H54 (cell line): ENCODE measurements at regions not wholly inside any gene's neighbourhood (a gene's known extent, or its start where the extent isn't known, plus 50 kb on each side); places are given as distances from the start of the nearest gene placed in this dataset.
"Not testable (repeated sequence)": the region's sequence is repeated elsewhere in the genome, so short reads cannot be mapped to it uniquely, and the experiment has no call there.

ENCODE experiments used
- DNase-seq: peaks from one replicate; pipeline ENCODE4 v3.0.0; 2011; ENCODE audit warnings: low spot score, mixed read lengths; ENCODE audit not compliant: insufficient read length
- FAIRE-seq: peaks from 3 replicates; lab custom pipeline; 2011; peaks lifted over from hg19 to GRCh38; lab: Jason Lieb, UNC
- POLR2A ChIP-seq: IDR thresholded peaks from 2 replicates; pipeline ENCODE4 v1.6.1; 2011; ENCODE audit warnings: low read depth, mild to moderate bottlenecking, low read length

DNA sequence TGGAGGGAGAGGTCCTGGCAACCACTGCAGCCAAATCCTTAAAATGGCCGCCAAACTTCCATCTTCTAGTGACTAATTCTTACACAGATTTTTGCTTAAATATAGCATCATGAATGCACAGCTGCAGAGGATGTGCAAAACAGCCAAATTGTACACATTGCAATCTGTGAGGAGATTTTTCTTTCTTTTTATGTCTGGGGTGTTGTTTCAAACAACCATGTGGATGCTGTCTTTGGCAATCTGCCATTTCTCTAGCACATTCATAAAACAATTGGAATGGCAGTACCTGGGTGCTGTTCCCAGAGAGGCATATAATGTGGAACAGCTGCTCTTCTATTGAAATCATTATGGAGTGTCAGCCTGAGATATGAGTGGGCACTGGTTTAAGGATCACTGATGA, 1082.9 kb upstream of the SEMA6A start:
- TF ChIP-seq POLR2A = no peak
- FAIRE-seq (no peak), DNase-seq (no peak)

DNA sequence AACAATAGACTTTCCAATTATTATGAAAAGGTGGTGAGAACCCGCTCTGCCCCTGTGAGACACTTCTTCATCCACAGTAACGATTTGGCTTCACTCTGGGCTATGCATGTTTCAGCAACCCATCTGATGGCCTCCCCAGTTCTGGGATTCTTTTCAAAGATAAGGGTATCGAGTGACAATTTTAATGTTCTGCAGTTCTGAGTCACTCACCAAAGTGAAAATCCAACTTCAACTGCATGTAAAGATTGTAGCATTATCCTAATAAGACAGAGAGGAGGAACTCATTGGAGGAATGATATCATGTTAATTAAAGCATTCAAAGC, 1078.3 kb upstream of the SEMA6A start:
- FAIRE-seq (no peak), DNase-seq (no peak)
- no peak for TF ChIP-seq POLR2A

DNA sequence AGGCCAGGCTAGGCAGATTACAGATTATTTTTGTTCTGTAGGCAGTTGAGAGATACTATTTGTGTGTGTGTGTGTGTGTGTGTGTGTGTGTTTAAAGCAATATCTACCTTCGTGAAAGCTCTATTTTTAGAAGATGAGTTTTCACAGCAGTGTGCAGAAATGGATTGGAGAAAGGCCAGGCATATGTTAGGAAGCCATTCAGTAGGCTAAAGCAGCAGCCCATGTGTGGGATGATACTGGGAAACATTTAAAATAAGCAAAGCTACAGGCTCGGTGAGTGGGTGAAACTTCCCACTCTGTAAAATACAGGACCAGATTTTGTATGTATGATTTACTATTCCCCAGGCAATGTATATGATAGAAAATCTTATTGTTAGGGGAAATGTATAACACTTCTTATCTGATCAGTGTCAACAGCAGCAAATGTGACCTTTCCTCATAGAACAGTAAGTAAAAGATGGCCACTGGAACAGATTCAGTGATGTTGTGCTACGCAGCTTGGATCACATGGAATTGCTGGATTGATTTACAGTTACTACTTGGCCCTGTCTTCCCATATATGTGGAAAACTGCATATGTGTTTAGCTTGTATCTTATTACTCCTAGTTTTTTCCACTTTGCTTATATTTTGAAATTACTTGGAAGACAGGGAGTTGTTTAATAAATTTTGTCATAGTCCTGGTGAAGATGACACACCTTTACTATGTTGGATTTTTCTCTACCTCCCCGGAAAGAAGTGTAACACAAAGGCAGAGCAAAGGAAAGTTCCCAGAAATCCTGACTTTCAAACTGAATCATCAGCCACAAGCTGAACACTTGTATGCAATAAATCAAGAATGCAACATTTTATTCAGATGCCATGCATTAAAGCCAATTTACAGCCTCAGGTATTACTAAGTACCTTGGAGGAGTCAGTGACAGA, 1077.7 kb upstream of the SEMA6A start:
- no peak for TF ChIP-seq POLR2A
- no peak for DNase-seq
- no peak for FAIRE-seq

DNA sequence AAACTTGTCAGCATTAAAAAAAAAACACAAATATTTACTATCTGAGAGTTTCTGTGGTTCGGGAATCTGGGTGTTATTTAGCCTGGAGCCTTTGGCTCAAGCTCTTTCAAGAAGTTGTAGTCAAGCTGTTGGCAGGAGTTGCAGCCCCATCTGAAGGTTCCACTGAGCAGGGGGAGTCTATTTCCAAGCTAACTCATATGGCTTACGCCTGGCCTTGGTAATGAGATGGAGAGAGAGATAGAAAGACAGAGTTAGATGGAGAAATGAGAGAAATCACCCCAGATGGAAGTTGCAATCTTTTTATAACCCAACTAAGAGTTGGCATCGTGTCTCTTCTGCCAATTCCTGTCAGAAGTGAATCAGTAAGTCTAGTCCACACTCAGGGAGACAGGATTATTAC, 1075.2 kb upstream of the SEMA6A start:
- DNase-seq (no peak), FAIRE-seq (no peak)
- no peak for TF ChIP-seq POLR2A

DNA sequence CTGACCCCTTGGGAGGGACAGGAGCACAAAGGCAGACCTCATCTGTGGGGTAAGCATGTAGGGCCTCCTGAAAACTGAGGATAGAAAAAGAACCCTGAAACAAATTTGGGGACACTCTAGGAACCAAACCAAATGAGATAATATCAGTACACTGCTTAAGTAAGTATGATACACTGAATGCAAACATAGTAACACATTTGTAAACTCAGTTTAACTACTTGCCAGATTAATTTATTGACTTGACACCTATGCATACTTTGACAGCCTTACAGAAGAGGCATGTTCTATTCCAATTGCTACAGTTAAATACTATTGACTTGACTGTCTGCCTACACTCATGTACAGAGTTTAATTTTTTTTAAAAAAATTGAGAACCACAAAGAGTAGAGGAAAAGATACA, 1070.8 kb upstream of the SEMA6A start:
- no peak for TF ChIP-seq POLR2A
- DNase-seq (no peak), FAIRE-seq (no peak)

DNA sequence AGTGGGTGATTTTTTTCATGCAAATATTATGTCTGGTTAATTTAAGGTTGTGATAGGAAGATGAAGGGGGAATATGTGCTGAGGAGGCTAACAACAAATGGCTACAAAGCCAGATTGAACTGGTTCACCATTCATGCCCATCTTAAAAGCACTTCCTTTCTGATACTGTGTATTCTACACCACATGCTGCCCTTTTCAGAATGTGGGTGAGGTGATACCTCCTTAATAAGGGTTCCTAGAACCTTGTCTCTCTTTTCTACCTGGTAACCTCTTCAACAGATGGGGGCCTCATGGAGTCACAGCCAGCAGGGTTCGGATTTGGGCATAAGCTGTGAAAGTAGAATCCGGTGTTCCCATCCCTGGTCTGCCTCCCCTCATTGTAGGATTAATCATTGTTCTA, 1064.0 kb upstream of the SEMA6A start:
- FAIRE-seq (no peak), DNase-seq (no peak)
- no peak for TF ChIP-seq POLR2A

DNA sequence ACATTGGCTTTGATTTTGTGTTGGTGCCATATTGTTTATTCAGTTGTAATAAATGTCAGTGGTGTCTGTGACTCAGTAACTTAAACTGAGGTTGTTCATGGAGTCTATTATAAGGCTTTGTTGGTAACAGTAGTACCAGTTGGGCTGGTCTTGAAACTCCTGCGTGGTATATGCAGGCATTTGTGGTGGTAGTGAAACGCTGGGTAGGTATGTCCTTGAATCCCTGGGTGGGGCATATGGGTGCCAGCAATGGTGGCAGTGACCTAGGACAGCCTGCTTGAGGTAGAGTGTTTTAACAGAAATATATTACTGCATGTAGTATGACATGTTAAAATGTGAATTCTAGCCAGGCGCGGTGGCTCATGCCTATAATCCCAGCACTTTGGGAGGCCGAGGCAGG, 1058.5 kb upstream of the SEMA6A start:
- TF ChIP-seq POLR2A = no peak
- FAIRE-seq (no peak), DNase-seq (no peak)

DNA sequence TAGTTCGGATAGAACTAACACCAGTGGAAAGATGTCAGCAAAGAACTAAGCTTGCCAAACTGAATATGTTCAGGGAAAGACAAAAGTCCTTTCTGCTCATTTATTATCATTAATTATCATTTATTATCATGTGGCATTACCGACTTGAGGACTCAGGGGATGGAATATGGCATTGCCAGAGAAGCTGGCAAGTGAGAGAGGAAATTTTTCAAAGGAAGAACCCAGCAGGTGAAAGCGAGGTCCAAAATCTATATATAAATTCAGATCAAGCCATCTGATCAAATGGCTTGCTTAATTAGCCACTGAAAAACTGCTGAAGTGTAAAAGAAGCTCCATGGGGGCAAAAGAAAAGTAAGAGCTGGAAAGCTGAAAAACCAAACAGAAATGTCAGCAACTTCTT, 1049.6 kb upstream of the SEMA6A start:
- TF ChIP-seq POLR2A = no peak
- DNase-seq (no peak), FAIRE-seq (no peak)

DNA sequence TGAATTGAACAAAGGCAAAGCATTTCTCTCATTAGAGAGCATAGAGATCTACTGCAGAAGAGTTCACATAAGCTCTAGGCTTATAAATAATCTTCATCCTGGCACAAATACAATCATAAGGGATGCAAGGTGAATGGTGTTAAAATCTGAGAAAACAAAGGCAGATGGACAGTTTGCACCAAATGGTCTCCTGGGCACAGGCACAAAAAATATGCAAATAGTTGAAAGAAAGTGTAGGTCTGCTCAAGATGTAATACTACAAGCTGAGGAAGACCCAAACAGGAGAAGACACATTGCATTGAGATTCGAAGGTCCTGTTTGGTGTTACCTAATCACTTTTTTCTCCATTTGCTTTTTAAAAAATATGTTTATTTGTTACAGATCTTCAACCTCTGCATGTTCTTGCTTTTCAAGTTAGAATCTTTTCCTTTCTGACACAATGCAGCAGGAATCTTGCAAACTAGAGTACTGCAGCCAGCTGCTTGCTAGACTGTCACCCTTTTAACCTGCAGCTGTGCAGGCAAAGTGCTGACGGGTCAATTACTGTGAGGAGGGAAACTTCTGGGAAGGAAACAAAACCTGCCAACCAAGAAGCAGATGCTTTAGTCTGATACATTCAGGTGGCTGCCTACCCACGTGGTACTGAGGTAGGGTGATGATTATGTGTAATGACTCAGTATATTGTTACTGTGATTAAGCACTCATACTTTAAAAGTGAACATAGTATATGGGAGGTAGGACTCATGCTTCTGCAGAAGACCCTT, 1048.6 kb upstream of the SEMA6A start:
- DNase-seq = no peak
- FAIRE-seq = no peak
- no peak for TF ChIP-seq POLR2A

DNA sequence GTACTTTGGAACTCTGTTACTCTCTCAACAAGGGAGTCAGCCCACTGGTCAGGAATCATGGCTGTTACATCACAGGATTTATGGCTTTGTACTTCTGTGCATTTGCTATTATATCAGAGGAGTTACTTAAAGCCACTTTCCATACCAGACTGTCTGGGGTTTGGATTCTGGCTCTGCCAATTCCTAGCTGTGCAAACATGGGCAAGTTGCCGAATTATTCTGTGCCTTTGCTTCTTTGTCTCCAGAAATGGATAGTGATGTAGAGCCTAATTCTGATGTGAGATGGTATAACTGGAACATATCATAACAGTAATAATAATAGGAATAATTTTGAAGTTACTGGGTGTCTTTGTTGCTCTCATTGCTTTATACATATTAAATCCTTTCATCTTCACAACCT, 1047.3 kb upstream of the SEMA6A start:
- TF ChIP-seq POLR2A = no peak
- FAIRE-seq (no peak), DNase-seq (no peak)

DNA sequence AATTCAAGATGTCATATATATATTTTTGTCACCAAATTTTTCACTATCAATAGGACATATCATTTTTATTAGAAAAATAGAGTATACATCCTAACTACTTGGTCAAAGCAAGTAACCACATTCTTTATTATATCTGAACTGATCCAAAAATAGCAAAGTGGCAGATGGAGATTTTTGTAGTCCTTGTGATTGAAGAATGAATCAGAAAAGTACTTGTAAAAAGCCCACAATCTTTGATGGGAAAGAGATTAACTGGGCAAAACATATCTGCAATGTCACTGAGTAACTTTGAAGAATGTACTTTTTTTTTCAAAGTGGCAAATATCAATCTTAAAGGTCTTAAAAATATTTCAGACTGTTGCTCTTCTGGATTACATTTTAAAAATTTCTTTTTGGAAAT, 1040.6 kb upstream of the SEMA6A start:
- TF ChIP-seq POLR2A = no peak
- DNase-seq = no peak
- FAIRE-seq = no peak

DNA sequence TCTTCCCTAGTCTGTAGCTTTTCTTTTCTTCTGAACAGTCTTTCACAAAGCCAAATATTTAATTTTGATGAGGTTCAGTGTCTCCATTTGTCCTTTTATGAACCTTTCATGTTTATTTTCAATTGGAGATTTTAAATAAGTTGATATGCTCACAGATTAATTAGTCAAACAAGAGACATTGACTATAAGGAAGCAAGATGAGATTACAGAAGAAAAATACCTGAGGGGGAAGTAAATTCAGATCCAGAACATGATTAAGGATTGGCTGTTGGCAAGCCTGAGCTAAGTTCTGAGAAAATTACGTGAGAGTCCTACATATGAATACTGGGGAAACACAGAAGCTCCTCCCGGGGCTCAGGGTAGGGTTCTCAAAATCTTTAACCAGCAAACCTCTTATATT, 1039.8 kb upstream of the SEMA6A start:
- TF ChIP-seq POLR2A = no peak
- DNase-seq (no peak), FAIRE-seq (no peak)

DNA sequence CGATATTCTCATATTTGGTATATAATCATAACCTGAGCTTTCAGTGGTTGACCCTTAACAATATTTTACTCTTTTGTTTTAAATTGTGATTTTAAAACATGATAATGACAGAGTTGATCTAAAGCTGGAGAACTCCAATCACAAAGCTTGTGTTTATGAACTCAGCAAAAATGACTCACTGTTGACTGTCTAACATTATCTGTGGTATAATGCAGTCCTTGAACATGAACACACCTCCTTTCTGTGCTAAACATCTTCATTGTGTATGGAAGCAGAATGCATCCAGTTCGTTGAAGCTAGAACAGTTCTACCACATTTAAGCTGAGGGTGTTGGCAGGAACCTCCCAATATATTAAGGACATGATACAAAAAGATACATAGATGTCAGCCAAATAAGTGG, 1030.2 kb upstream of the SEMA6A start:
- no peak for DNase-seq
- TF ChIP-seq POLR2A = no peak
- no peak for FAIRE-seq

DNA sequence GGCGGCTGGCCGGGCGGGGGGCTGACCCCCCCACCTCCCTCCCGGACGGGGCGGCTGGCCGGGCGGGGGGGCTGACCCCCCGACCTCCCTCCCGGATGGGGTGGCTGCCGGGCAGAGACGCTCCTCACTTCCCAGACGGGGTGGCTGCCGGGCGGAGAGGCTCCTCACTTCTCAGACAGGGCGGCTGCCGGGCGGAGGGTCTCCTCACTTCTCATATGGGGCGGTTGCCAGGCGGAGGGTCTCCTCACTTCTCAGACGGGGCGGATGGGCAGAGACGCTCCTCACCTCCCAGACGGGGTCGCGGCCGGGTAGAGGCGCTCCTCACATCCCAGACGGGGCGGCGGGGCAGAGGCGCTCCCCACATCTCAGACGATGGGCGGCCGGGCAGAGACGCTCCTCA, 1025.2 kb upstream of the SEMA6A start:
- not testable (repeated sequence) for DNase-seq, FAIRE-seq

DNA sequence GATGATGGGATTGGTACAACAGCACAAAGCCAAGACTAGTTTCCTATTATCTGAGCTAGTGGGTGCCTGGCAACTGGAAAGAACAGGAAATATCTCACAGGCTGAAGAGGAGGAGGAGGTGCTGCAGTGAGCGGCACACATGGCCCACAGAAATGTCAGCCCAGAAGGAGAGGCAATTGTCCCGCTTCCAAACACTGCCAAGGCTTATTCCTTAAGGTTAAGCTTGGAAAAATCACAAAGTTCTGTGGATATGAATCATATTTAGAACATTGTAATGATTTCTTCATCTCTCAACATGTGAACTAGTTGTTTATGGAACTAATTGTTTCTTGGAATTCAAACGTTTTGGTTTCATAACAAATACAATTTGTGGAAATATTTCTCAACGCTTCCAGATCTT, 1019.5 kb upstream of the SEMA6A start:
- no peak for TF ChIP-seq POLR2A
- DNase-seq (no peak), FAIRE-seq (no peak)
